Ovary (tissue), 7 donors: ENCODE measurements at regions not wholly inside any gene's neighbourhood (a gene's known extent, or its start where the extent isn't known, plus 50 kb on each side); places are given as distances from the start of the nearest gene placed in this dataset.

Source experiments
- DNase-seq, 5 donors: peaks; one replicate each; pipeline ENCODE4 v3.0.0-alpha.2; 2019 to 2020
- H3K27ac ChIP-seq, 2 donors: fragments of 200-600 bp; one replicate each; pipeline versions ENCODE4 v1.5.1 to v1.8.0; 2019 to 2022
- H3K27me3 ChIP-seq: fragments of 200-600 bp; one replicate; pipeline ENCODE4 v1.8.0; 2022
- H3K36me3 ChIP-seq: fragments of 200-600 bp; sonication (generic); one replicate; pipeline ENCODE4 v1.5.1; 2019
- H3K4me1 ChIP-seq: one replicate; pipeline ENCODE4 v1.8.1; 2013; ENCODE audit warnings: mild to moderate bottlenecking, moderate library complexity; ENCODE audit not compliant: insufficient read depth
- H3K4me3 ChIP-seq: fragments of 200-600 bp; sonication (generic); one replicate; pipeline ENCODE4 v1.5.1; 2017
- H3K9me3 ChIP-seq, 2 donors: fragments of 200-600 bp in 1 of 2; sonication (generic) in 1 of 2; one replicate each; pipeline versions ENCODE4 v1.5.1 to v1.8.1; 2013 to 2019; ENCODE audit warnings: mild to moderate bottlenecking in 1 of 2, moderate library complexity in 1 of 2
- CTCF ChIP-seq, 3 donors: fragments of 450-650 bp in 2 of 3; fragments of 200-600 bp in 1 of 3; IDR thresholded peaks; one replicate each; pipeline versions ENCODE4 v1.5.1 to v1.8.0; 2016 to 2022; ENCODE audit warnings: antibody characterized with exemption in 3 of 3, mild to moderate bottlenecking in 1 of 3
- EP300 ChIP-seq: sonication (generic); formaldehyde crosslinking; IDR thresholded peaks from one replicate; pipeline ENCODE4 v1.6.1; 2017; ENCODE audit warnings: antibody characterized with exemption
- POLR2A ChIP-seq: fragments of 450-650 bp; IDR thresholded peaks from one replicate; pipeline ENCODE4 v1.6.1; 2017; ENCODE audit warnings: antibody characterized with exemption, mild to moderate bottlenecking, moderate library complexity
- WGBS, 3 donors: extraction: QIAGEN DNeasy Blood & Tissue Kit in 1 of 3; methylation state at CpG; one replicate each; pipeline versions ENCODE4 v1.1.5 to v1.1.7; 2013 to 2017; 5-methylcytosine and 5-hydroxymethylcytosine counted together
- intact Hi-C, 4 donors: fragments of 100-400 bp; cut with DNase I; formaldehyde crosslinking; loops; one replicate each; pipeline versions ENCODE4 v1.11.0 to v1.15.1; 2022 to 2023
- donor health status: DM: no; HTN: no; CAD: no; lungs with moderate emphysema.
- donor health status: DM: no; HTN: no; CAD: no.
- donor health status: Bipolar disorder and iron deficiency.
- donor health status: DM: no; HTN: no; CAD: no.
- donor health status: DM: yes; HTN: yes; CAD: no.

DNA sequence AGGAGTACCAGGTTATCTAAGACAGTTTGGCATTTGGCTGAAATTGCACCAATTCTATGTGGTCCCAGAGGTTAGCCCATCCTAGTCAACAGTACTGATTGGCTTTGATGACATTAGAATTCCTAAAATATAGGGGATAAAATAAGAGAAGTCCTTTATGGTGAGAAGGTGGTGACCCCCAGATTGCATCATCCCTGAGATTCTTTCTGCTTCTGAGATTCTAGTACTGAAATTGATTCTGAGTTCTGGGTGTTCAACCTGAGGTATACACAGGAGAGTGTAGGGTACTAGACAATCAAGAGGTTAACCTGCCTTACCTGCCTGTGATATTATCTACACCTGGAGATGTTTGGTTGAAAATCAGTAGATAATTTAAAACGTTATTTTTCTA lies 140.9 kb upstream of the MRPS22 start:
- no peaks in the 10 kb centered on the region for H3K27me3 ChIP-seq
- H3K4me3 ChIP-seq, result no peak overlapping the region
- intact Hi-C loops, result no loop called here
- 78 to 85% (median 79%) methylated on average over 1 of the region's 1 CpG for WGBS, 3 donors
- no peaks in the 10 kb centered on the region for H3K36me3 ChIP-seq
- peaks cover 10% of the 10 kb centered on the region for H3K4me1 ChIP-seq
- H3K27ac ChIP-seq, result no peak overlapping the region
- no peaks in the 10 kb centered on the region for H3K9me3 ChIP-seq
- TF ChIP-seq CTCF (IDR thresholded peaks at IDR 0.05), result no peak
- no peak for TF ChIP-seq EP300
- TF ChIP-seq POLR2A, result no peak
- no peak for DNase-seq

DNA sequence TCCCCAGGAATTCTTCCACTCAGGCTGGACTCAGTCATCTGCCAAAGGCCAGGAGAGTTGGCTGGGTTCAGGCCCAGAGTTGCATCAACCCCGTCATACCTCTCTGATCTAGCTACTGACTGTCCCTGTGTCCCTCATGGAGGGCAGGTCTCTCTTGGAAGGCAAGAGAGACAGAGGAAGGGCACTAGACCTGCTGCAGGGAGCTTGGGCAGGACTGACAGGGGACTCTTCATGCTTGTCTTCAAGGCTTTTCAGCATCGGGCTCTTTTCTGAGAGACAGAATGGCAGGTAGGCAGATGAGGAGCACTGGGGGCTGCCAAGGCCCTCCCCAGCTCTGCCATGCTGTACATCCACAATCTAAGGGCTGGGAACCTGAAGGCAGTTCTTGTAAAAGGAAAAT lies 140.1 kb upstream of the MRPS22 start:
- no peak overlapping the region for H3K4me3 ChIP-seq
- TF ChIP-seq CTCF (IDR thresholded peaks at IDR 0.05) (no peak), EP300 (no peak), POLR2A (no peak)
- H3K9me3 ChIP-seq, result no peaks in the 10 kb centered on the region
- H3K36me3 ChIP-seq, result no peaks in the 10 kb centered on the region
- intact Hi-C loops, result no loop called here
- no peak overlapping the region for H3K27ac ChIP-seq
- no peak for DNase-seq
- no peaks in the 10 kb centered on the region for H3K27me3 ChIP-seq
- 96 to 100% (median 97%) methylated on average over 2 of the region's 2 CpGs for WGBS, 3 donors
- peaks cover 10% of the 10 kb centered on the region for H3K4me1 ChIP-seq

GRCh38 chr3:139204728-139205127 lies 139.1 kb upstream of the MRPS22 start:
- 18 to 29% (median 18%) methylated on average over 1 of the region's 1 CpG for WGBS, 3 donors
- no peak overlapping the region for H3K4me3 ChIP-seq
- TF ChIP-seq EP300, result no peak
- no peak for TF ChIP-seq CTCF (IDR thresholded peaks at IDR 0.05)
- no peak for TF ChIP-seq POLR2A
- intact Hi-C loops, result no loop called here
- H3K9me3 ChIP-seq, result no peaks in the 10 kb centered on the region
- no peaks in the 10 kb centered on the region for H3K36me3 ChIP-seq
- no peak for DNase-seq
- peaks cover 6% of the 10 kb centered on the region for H3K4me1 ChIP-seq
- H3K27ac ChIP-seq, result no peak overlapping the region
- no peaks in the 10 kb centered on the region for H3K27me3 ChIP-seq

DNA sequence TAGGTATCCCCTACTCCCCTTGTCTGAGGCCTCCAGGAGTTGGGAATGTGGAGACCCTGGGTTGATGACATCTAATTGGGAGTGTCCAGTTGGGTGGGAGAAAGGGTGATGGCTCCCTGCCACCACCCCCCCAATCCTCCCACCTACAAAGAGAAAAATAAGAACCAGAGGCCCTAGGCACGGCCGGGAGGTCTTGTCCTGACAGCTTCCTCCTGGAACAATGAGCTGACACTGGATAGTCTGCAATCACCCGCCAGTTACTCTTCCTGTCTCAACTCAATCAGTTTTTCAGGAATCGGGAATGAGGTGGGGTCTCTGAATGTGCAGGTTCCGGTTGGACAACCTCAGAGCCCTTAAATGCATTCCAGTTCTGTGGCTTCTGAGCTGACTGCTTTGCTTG lies 129.9 kb upstream of the MRPS22 start:
- H3K9me3 ChIP-seq, result no peaks in the 10 kb centered on the region
- DNase-seq, result no peak
- intact Hi-C loops, result loop anchor here in 1 of 4 donors (10.0 kb wide), 1 partner anchor 89 kb away; no protein-coding TSS in a partner anchor
- H3K4me1 ChIP-seq, result peaks cover 5% of the 10 kb centered on the region
- no peaks in the 10 kb centered on the region for H3K36me3 ChIP-seq
- H3K27me3 ChIP-seq, result no peaks in the 10 kb centered on the region
- no peak overlapping the region for H3K4me3 ChIP-seq
- TF ChIP-seq EP300, result no peak
- no peak for TF ChIP-seq CTCF (IDR thresholded peaks at IDR 0.05)
- TF ChIP-seq POLR2A, result no peak
- 70 to 76% (median 71%) methylated on average over 5 of the region's 5 CpGs for WGBS, 3 donors
- no peak overlapping the region for H3K27ac ChIP-seq

- Histone ChIP-seq H3K4me3 (no peak overlapping the region), H3K36me3 (no peaks in the 10 kb centered on the region), H3K27me3 (no peaks in the 10 kb centered on the region), H3K9me3 (no peaks in the 10 kb centered on the region), H3K27ac (no peak overlapping the region), H3K4me1 (peaks cover 10% of the 10 kb centered on the region)
- intact Hi-C loops, result loop anchor here in 1 of 4 donors (5.0 to 10.0 kb wide), 2 partner anchors 35 to 92 kb away; no protein-coding TSS in a partner anchor
- TF ChIP-seq CTCF (IDR thresholded peaks at IDR 0.05) (no peak), POLR2A (no peak), EP300 (no peak)
- no peak for DNase-seq
These were observed 126.9 kb upstream of the MRPS22 start for GRCh38 chr3:139216958-139217357.
